Left ventricle myocardium inferior (tissue), 1 donor: ENCODE measurements at regions not wholly inside any gene's neighbourhood (a gene's known extent, or its start where the extent isn't known, plus 50 kb on each side); places are given as distances from the start of the nearest gene placed in this dataset.

Source experiments
- DNase-seq: peaks from one replicate; pipeline ENCODE4 v3.0.0-alpha.2; 2020
- H3K27ac ChIP-seq: fragments of 200-600 bp; replicated peaks from 2 replicates; pipeline ENCODE4 v1.8.0; 2021
- H3K27me3 ChIP-seq: fragments of 200-600 bp; 2 replicates; pipeline ENCODE4 v1.8.0; 2021; ENCODE audit warnings: low read depth
- H3K36me3 ChIP-seq: fragments of 200-600 bp; 2 replicates; pipeline ENCODE4 v1.8.0; 2021
- H3K4me1 ChIP-seq: fragments of 200-600 bp; 2 replicates; pipeline ENCODE4 v1.8.0; 2021
- H3K4me3 ChIP-seq: fragments of 200-600 bp; 2 replicates; pipeline ENCODE4 v1.8.0; 2021; ENCODE audit warnings: mild to moderate bottlenecking, moderate library complexity
- H3K9me3 ChIP-seq: fragments of 200-600 bp; replicated peaks from 2 replicates; pipeline ENCODE4 v1.8.0; 2021
- intact Hi-C: fragments of 100-400 bp; cut with micrococcal nuclease; formaldehyde crosslinking; loops from one replicate; pipeline ENCODE4 v1.11.0; 2022
- TF ChIP-seq, protein P1 (sequence below): fragments of 200-600 bp; IDR thresholded peaks from 2 replicates; pipeline ENCODE4 v1.8.0; 2021; ENCODE audit warnings: antibody characterized with exemption, mild to moderate bottlenecking, borderline replicate concordance
- donor health status: DM: no; HTN: yes; CAD: no; lungs with severe emphysema.

DNA sequence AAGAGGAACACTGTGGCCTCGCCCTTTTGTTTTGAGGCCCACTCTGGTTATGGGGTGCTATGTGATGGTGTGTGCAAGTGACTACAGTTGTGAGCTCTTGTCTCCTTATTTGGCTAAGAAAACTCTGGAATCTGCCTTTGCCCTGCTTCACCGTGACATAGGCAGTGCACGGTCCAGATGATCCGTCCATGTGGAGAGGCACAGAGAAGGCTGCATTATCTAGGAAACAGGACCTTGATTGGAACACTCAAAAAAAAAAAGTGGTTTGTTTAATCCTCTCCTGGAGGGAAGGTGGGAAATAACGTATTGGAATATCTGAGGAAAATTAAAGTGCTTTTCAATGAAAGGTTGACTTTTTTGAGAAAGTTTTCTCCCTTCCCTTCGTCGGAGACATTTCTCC lies 233.3 kb downstream of the CHD9NB start:
- TF ChIP-seq, protein P1, sequence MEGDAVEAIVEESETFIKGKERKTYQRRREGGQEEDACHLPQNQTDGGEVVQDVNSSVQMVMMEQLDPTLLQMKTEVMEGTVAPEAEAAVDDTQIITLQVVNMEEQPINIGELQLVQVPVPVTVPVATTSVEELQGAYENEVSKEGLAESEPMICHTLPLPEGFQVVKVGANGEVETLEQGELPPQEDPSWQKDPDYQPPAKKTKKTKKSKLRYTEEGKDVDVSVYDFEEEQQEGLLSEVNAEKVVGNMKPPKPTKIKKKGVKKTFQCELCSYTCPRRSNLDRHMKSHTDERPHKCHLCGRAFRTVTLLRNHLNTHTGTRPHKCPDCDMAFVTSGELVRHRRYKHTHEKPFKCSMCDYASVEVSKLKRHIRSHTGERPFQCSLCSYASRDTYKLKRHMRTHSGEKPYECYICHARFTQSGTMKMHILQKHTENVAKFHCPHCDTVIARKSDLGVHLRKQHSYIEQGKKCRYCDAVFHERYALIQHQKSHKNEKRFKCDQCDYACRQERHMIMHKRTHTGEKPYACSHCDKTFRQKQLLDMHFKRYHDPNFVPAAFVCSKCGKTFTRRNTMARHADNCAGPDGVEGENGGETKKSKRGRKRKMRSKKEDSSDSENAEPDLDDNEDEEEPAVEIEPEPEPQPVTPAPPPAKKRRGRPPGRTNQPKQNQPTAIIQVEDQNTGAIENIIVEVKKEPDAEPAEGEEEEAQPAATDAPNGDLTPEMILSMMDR: no peak
- Histone ChIP-seq H3K9me3 (no peaks in the 10 kb centered on the region), H3K27ac (no peak overlapping the region), H3K27me3 (no peaks in the 10 kb centered on the region), H3K4me1 (no peaks in the 10 kb centered on the region), H3K36me3 (no peaks in the 10 kb centered on the region), H3K4me3 (no peak overlapping the region)
- intact Hi-C loops: no loop called here
- DNase-seq: no peak

DNA sequence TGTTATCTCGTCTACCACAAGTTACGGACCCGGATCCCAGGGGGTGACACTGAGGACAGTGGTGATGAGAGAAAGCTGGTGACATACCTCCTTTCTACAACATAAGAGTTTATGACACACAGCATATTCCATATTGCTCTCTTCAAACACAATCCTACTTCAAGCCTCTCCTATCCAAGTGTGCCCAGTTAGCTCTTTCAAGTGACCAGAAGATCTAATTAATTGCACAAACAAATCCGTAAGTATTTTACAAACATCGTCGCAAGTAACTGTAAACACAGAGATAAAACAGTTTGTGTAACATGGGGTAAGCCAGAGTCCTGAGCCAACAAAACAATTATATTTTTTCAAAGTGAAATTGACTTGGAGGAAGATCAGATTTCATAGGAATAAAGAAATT lies 235.0 kb downstream of the CHD9NB start:
- intact Hi-C loops: no loop called here
- H3K36me3 ChIP-seq: no peaks in the 10 kb centered on the region
- TF ChIP-seq, protein P1: no peak

DNA sequence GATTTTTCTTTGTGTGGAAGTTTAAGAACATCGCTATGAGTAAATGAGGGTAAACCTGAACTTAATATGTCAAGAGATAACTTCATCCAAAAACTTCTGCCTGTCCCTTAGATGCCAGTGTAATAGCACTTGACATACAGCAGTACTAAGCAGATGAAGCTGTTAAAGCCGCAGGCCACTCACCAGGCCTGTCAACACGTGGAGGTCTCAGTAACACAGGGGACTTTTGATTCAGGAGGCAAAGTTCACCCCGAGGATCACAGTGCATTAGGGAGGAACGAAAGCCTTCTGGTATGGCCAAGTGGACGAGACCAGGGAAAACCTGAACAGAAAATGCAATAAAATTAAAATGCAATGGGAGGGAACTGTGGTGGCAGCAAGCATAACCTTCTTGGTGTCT lies 235.7 kb downstream of the CHD9NB start:
- TF ChIP-seq, protein P1: no peak
- H3K27me3 ChIP-seq: no peaks in the 10 kb centered on the region
- no peak overlapping the region for H3K4me3 ChIP-seq
- H3K9me3 ChIP-seq: no peaks in the 10 kb centered on the region
- H3K36me3 ChIP-seq: no peaks in the 10 kb centered on the region
- intact Hi-C loops: no loop called here
- no peak for DNase-seq
- H3K4me1 ChIP-seq: peaks cover 9% of the 10 kb centered on the region
- H3K27ac ChIP-seq: no peak overlapping the region

More for the DNA sequence above, 235.0 kb downstream of the CHD9NB start:
- H3K4me3 ChIP-seq: no peak overlapping the region
- no peak for DNase-seq
- H3K27me3 ChIP-seq: no peaks in the 10 kb centered on the region
- peaks cover 7% of the 10 kb centered on the region for H3K4me1 ChIP-seq
- H3K9me3 ChIP-seq: no peaks in the 10 kb centered on the region
- no peak overlapping the region for H3K27ac ChIP-seq

DNA sequence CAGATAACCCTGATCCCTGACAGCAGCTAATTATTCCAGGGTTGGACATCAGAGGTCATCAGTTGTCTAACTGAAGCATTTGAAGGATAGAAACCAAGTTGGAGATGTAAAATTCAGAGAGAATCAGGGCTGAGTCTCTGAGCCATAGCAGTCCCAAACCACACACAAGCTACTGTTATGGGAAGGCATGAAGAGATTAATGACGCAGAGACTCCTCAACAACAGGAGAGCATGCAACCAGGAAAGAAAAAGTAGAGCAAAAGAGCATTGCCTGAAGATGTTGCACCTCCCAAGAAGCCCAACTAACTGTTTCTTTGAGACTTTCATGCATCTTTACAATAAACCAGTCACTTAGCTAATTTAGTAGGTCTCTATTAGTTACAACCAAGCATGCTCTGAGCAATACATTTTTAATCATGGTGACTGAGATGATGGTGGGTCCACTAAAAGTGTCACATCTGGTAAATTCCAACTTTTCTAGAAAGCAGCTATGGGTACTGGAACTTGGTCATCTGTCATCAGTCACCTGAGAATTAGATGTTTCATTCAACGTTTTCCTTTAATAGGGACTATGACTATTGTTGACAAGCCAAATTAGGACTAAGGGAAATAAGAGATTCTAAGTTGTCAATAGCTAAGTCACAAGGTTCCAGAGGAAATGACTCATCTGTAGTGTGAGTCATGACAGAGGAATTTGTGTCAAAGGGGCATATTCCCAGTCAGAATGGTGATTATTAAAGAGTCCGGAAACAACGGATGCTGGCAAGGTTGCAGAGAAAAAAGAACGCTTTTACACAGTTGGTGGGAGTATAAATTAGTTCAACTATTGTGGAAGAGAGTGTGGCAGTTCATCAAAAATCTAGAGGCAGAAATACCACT lies 239.8 kb downstream of the CHD9NB start:
- intact Hi-C loops: no loop called here

DNA sequence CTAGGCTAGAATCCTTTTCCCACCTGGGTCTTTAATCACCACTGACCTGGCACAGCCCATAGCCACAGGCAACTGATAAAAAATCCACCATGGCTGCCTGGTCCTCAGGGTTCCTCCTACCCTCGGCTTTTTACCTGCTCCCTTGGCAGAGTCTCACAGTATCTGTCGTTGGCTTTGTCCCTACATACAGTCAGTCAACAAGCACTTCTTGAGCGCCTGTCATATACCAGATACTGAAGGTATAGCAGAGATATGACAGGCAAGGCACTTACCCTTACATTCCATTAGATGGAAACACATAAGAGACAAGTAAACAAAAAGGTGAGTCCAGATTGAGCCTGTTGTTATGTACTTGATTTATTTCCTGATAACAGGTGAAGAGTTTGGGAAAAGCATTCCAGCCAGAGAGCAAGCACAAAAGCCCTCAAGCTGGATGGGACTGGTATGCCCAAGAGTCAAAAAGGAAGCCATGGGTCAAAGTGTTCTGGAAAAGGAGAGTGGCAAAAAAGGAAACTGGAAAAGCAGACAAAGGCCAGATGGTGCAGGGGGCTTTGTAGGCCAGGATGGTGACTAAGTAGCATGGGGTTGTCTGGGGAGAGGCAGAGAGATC lies 247.0 kb downstream of the CHD9NB start:
- intact Hi-C loops: no loop called here
- Histone ChIP-seq H3K4me3 (no peak overlapping the region), H3K9me3 (peaks cover 12% of the 10 kb centered on the region), H3K27ac (no peak overlapping the region), H3K27me3 (no peaks in the 10 kb centered on the region), H3K4me1 (no peaks in the 10 kb centered on the region), H3K36me3 (no peaks in the 10 kb centered on the region)
- TF ChIP-seq, protein P1: no peak
- DNase-seq: no peak

More for the DNA sequence above, 239.8 kb downstream of the CHD9NB start:
- no peak overlapping the region for H3K4me3 ChIP-seq
- no peaks in the 10 kb centered on the region for H3K27me3 ChIP-seq
- peaks cover 10% of the 10 kb centered on the region for H3K9me3 ChIP-seq
- TF ChIP-seq, protein P1: no peak
- H3K36me3 ChIP-seq: no peaks in the 10 kb centered on the region
- no peak overlapping the region for H3K27ac ChIP-seq
- H3K4me1 ChIP-seq: peaks cover 9% of the 10 kb centered on the region
- no peak for DNase-seq
